OCI-LY1 (cell line): ENCODE measurements at regions not wholly inside any gene's neighbourhood (a gene's known extent, or its start where the extent isn't known, plus 50 kb on each side); places are given as distances from the start of the nearest gene placed in this dataset.

ENCODE experiments used
- H2AFZ ChIP-seq: fragments of 200-600 bp; sonication (generic), shearing (Covaris generic); 2 replicates; pipeline ENCODE4 v1.6.0; 2014; ENCODE audit warnings: antibody characterized with exemption, mild to moderate bottlenecking, low read length
- H3F3A ChIP-seq: fragments of 200-600 bp; sonication (generic), shearing (Covaris generic); 2 replicates; pipeline ENCODE4 v1.6.0; 2014; ENCODE audit warnings: mild to moderate bottlenecking, antibody characterized with exemption, low read length, moderate library complexity; ENCODE audit not compliant: insufficient read depth
- H3K27ac ChIP-seq: fragments of 200-600 bp; sonication (generic); 2 replicates; pipeline ENCODE4 v1.5.1; 2014; ENCODE audit warnings: low read length, mixed run types, mild to moderate bottlenecking, low read depth; ENCODE audit not compliant: poor library complexity, severe bottlenecking
- H3K27me3 ChIP-seq: fragments of 200-600 bp; sonication (generic); 2 replicates; pipeline ENCODE4 v1.6.0; 2014; ENCODE audit warnings: antibody characterized with exemption, mild to moderate bottlenecking, low read length, moderate library complexity; ENCODE audit not compliant: insufficient read depth
- H3K36me3 ChIP-seq: fragments of 200-600 bp; sonication (generic); 2 replicates; pipeline ENCODE4 v1.6.1; 2014; ENCODE audit warnings: mild to moderate bottlenecking, antibody characterized with exemption, low read length, moderate library complexity, mixed read lengths; ENCODE audit not compliant: insufficient read depth
- H3K4me1 ChIP-seq: fragments of 200-600 bp; sonication (generic); 2 replicates; pipeline ENCODE4 v1.5.1; 2014; ENCODE audit warnings: mild to moderate bottlenecking, low read length, moderate library complexity; ENCODE audit not compliant: insufficient read depth, severe bottlenecking
- H3K4me2 ChIP-seq: fragments of 200-600 bp; sonication (generic), shearing (Covaris generic); 2 replicates; pipeline ENCODE4 v1.6.1; 2014; ENCODE audit warnings: low read length
- H3K4me3 ChIP-seq: fragments of 200-600 bp; sonication (generic); 2 replicates; pipeline ENCODE4 v1.5.1; 2014; ENCODE audit warnings: low read length, low read depth, mild to moderate bottlenecking, mixed read lengths; ENCODE audit not compliant: poor library complexity, severe bottlenecking
- H3K79me2 ChIP-seq: fragments of 200-600 bp; shearing (Covaris generic); 2 replicates; pipeline ENCODE4 v1.6.1; 2016; ENCODE audit warnings: mixed run types, low read length, mixed read lengths; ENCODE audit not compliant: insufficient read depth
- H3K9ac ChIP-seq: fragments of 200-600 bp; sonication (generic), shearing (Covaris generic); 2 replicates; pipeline ENCODE4 v1.6.1; 2014; ENCODE audit warnings: mild to moderate bottlenecking, low read length, mixed read lengths
- H3K9me2 ChIP-seq: fragments of 200-600 bp; sonication (generic), shearing (Covaris generic); 2 replicates; pipeline ENCODE4 v1.6.1; 2014; ENCODE audit warnings: low read depth, mild to moderate bottlenecking, low read length, mixed read lengths
- H3K9me3 ChIP-seq: fragments of 200-600 bp; shearing (Covaris generic); 2 replicates; pipeline ENCODE4 v1.6.1; 2014; ENCODE audit warnings: low read length, mixed read lengths
- H4K20me1 ChIP-seq: fragments of 200-600 bp; sonication (generic), shearing (Covaris generic); 2 replicates; pipeline ENCODE4 v1.6.0; 2016; ENCODE audit warnings: mild to moderate bottlenecking, low read length; ENCODE audit not compliant: insufficient read depth
- CTCF ChIP-seq: fragments of 200-600 bp; sonication (generic), shearing (Covaris generic); IDR thresholded peaks from 2 replicates; pipeline ENCODE4 v1.5.1; 2017; ENCODE audit warnings: mild to moderate bottlenecking, antibody characterized with exemption, low read length, moderate library complexity, mixed read lengths
- EZH2 ChIP-seq: fragments of 200-600 bp; sonication (generic), shearing (Covaris generic); IDR thresholded peaks from 2 replicates; pipeline ENCODE4 v1.8.0; 2017; ENCODE audit warnings: borderline replicate concordance, mixed run types, mild to moderate bottlenecking, antibody characterized with exemption, low read length, moderate library complexity, mixed read lengths

- no peaks in the 10 kb centered on the region for H3K9me3 ChIP-seq
- no peaks in the 10 kb centered on the region for H3F3A ChIP-seq
- no peaks in the 10 kb centered on the region for H3K79me2 ChIP-seq
- H3K4me1 ChIP-seq = no peaks in the 10 kb centered on the region
- H3K9ac ChIP-seq = no peak overlapping the region
- H3K27me3 ChIP-seq = no peaks in the 10 kb centered on the region
- TF ChIP-seq EZH2 (no peak), CTCF (no peak)
- no peak overlapping the region for H3K27ac ChIP-seq
- no peak overlapping the region for H3K4me2 ChIP-seq
- H3K4me3 ChIP-seq = no peak overlapping the region
- no peaks in the 10 kb centered on the region for H3K9me2 ChIP-seq
- no peaks in the 10 kb centered on the region for H4K20me1 ChIP-seq
- H2AFZ ChIP-seq = no peak overlapping the region
- H3K36me3 ChIP-seq = no peaks in the 10 kb centered on the region
Observed at GRCh38 chr10:54909165-54909564, 108.1 kb upstream of the PCDH15 start.

GRCh38 chr10:54908019-54908418, 107.0 kb upstream of the PCDH15 start:
- H2AFZ ChIP-seq = no peak overlapping the region
- H3K9ac ChIP-seq = no peak overlapping the region
- no peaks in the 10 kb centered on the region for H3K4me1 ChIP-seq
- no peaks in the 10 kb centered on the region for H3K36me3 ChIP-seq
- no peak overlapping the region for H3K27ac ChIP-seq
- no peaks in the 10 kb centered on the region for H3F3A ChIP-seq
- H3K27me3 ChIP-seq = no peaks in the 10 kb centered on the region
- no peaks in the 10 kb centered on the region for H3K9me2 ChIP-seq
- H4K20me1 ChIP-seq = no peaks in the 10 kb centered on the region
- H3K79me2 ChIP-seq = no peaks in the 10 kb centered on the region
- no peak overlapping the region for H3K4me2 ChIP-seq
- TF ChIP-seq EZH2 = no peak
- TF ChIP-seq CTCF = no peak
- H3K4me3 ChIP-seq = no peak overlapping the region
- no peaks in the 10 kb centered on the region for H3K9me3 ChIP-seq

GRCh38 chr10:54906940-54907339, 105.9 kb upstream of the PCDH15 start:
- no peaks in the 10 kb centered on the region for H3K36me3 ChIP-seq
- no peaks in the 10 kb centered on the region for H4K20me1 ChIP-seq
- no peaks in the 10 kb centered on the region for H3K27me3 ChIP-seq
- TF ChIP-seq EZH2 (no peak), CTCF (no peak)
- H3F3A ChIP-seq = no peaks in the 10 kb centered on the region
- H3K27ac ChIP-seq = no peak overlapping the region
- no peaks in the 10 kb centered on the region for H3K9me3 ChIP-seq
- no peak overlapping the region for H3K4me3 ChIP-seq
- H3K4me1 ChIP-seq = no peaks in the 10 kb centered on the region
- H3K9ac ChIP-seq = no peak overlapping the region
- no peaks in the 10 kb centered on the region for H3K9me2 ChIP-seq
- no peak overlapping the region for H3K4me2 ChIP-seq
- no peaks in the 10 kb centered on the region for H3K79me2 ChIP-seq
- no peak overlapping the region for H2AFZ ChIP-seq
